ENCODE measurements at regions not wholly inside any gene's neighbourhood (a gene's known extent, or its start where the extent isn't known, plus 50 kb on each side); places are given as distances from the start of the nearest gene placed in this dataset.

DNA sequence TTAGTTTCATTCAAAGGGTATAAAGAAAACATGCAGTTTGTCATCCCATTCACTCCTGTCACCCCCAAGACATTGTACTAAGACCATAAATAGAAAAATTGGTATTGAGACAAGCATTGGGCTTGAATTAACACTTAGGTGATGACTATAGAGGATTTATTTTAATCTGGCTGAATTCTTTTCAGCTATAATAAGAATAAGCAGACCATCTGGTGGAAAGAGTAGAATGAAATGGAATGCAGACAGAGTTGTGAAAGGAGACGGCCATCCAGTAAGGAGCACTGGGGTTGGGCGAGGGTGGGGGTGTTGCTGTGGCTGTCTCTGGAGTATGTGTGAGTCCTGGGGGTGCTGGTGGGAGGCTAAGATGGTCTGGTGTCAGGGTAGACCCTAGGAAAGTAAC lies 125.0 kb upstream of the IVNS1ABP start:
- H3K4me3 ChIP-seq (ENCODE audit: low read depth, low read length) = no peak overlapping the region
- DNase-seq (ENCODE audit: low read depth) = peak; percentile 7
- TF ChIP-seq, protein P1, sequence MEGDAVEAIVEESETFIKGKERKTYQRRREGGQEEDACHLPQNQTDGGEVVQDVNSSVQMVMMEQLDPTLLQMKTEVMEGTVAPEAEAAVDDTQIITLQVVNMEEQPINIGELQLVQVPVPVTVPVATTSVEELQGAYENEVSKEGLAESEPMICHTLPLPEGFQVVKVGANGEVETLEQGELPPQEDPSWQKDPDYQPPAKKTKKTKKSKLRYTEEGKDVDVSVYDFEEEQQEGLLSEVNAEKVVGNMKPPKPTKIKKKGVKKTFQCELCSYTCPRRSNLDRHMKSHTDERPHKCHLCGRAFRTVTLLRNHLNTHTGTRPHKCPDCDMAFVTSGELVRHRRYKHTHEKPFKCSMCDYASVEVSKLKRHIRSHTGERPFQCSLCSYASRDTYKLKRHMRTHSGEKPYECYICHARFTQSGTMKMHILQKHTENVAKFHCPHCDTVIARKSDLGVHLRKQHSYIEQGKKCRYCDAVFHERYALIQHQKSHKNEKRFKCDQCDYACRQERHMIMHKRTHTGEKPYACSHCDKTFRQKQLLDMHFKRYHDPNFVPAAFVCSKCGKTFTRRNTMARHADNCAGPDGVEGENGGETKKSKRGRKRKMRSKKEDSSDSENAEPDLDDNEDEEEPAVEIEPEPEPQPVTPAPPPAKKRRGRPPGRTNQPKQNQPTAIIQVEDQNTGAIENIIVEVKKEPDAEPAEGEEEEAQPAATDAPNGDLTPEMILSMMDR (IDR thresholded peaks at IDR 0.05; ENCODE audit: insufficient read depth, low read depth, low read length) = no peak

DNA sequence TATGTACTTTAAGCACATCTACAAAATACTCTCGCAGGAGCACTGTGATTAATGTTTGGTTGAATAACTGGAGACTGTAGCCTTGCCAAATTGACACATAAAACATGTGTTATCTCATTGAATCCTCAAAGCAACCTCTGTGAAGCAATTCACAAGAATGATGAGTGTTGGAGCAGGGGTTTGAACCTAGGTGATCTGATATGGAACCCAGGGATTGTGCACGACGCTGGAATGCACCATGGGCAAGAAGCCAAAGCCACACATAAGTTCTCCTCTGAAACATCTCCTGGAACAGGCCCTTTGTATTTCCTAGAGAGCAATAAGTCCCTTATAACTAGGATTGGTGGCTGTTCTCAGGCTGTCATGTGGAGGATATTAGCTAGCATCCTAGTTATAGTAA lies 124.6 kb upstream of the IVNS1ABP start:
- TF ChIP-seq, protein P1 (IDR thresholded peaks at IDR 0.05; ENCODE audit: insufficient read depth, low read depth, low read length) = no peak
- DNase-seq (ENCODE audit: low read depth) = peak; percentile 50
- H3K4me3 ChIP-seq (ENCODE audit: low read depth, low read length) = no peak overlapping the region

DNA sequence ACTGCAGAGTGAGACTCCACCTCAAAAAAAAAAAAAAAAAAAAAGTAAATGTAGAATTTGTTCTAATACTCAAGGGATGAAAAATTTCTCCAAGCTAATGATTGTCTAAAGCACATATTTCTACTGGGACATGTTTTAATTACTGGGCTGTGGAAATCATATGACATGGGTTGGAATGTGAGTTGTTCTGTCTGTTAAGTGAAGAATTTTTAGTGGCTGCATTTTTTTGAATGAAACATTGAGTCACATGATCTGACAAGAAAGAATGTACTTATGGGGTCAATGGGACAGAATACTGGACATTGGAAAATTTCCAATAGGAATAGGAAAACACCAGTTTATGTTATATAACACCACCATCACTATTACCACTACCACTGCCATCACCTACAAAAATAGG lies 123.8 kb upstream of the IVNS1ABP start:
- DNase-seq (ENCODE audit: low read depth) = peak; percentile 38
- TF ChIP-seq, protein P1 (IDR thresholded peaks at IDR 0.05; ENCODE audit: insufficient read depth, low read depth, low read length) = no peak
- no peak overlapping the region for H3K4me3 ChIP-seq (ENCODE audit: low read depth, low read length)

DNA sequence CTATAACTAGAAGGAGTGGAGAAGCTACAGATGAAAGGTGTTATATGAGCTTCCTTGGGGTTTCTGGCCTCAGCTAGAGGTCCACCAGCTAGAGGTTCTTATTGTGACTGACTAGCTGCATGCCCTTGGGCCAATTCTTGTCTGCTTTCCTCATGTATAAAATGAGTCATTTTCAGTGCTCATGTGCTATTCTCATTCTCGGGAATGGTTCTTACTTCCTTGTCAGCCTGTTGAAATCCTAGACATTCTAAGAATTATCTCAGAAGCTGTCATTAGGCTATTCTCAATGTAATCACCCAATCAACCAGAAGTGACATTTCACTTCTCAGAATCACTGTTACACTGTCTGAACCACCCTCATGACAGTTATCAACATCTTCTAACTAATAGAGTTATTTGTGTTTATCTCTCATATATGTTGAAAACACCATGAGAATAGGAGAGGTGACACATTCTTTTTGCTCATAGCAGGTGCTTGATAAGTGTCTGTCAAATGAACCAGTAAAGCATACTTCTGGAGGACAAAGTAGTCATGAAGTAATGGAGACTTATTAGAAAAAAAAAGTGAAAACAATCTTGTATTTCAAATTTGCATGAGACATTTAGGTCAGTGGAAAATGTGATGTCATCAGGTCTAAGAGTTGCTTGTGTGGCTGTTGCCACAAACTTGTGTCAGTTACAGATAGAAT lies 122.8 kb upstream of the IVNS1ABP start:
- TF ChIP-seq, protein P1 (IDR thresholded peaks at IDR 0.05; ENCODE audit: insufficient read depth, low read depth, low read length) = no peak
- no peak overlapping the region for H3K4me3 ChIP-seq (ENCODE audit: low read depth, low read length)
- peak; percentile 60 for DNase-seq (ENCODE audit: low read depth)

DNA sequence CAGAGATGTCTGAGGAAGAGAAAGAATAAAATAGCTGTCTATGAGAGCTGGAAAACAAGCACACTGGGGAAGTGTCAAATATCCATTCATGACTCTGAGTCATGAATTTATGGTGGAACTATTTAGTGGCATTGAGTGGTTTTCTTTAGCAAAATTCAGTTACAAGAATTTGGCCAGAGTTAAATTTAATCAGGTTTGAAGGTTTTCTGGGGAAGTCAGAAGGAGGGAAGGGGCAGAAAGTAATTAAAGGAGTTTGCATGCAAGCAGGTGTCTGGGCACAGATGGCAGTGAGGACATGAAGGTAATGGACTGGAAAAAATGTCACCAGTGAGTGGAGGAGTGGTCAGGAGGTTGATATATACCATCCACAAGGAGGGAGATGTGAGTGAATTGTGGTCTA lies 121.9 kb upstream of the IVNS1ABP start:
- TF ChIP-seq, protein P1 (IDR thresholded peaks at IDR 0.05; ENCODE audit: insufficient read depth, low read depth, low read length) = no peak
- no peak overlapping the region for H3K4me3 ChIP-seq (ENCODE audit: low read depth, low read length)
- no peak for DNase-seq (ENCODE audit: low read depth)

DNA sequence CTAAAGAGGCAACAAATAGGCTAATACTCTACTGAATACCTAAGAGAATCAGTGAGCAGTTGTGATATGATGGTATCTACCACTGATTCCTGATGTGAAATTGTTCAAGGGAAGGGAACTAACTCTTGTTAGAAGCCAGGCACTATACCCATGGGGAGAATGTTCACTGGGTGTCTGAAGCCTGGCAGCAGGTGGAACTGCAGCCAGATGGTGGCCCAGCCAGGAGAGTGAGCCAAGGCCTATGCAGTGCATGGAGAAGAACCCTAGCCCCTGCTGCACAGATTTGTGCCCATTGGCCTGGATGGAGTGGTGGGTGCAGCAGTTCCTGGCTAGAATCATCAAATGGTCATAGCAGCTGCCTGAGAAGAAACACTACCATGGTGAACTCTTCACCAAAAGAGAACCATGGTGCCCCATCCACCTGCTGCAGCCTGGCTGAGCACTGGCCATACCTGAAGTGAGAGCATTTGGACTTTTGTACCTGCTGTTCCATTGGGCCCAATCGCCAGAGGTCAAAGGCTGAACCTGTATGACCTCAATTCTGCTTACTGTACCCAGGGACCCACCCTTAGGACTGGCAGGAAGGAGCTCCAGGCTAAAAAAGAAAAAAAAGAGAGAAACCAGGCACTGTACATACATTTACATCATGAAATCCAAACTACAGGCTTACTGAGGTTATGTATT lies 118.8 kb upstream of the IVNS1ABP start:
- TF ChIP-seq, protein P1 (IDR thresholded peaks at IDR 0.05; ENCODE audit: insufficient read depth, low read depth, low read length) = no peak
- DNase-seq (ENCODE audit: low read depth) = no peak

More for the DNA sequence above, 118.8 kb upstream of the IVNS1ABP start:
- no peak overlapping the region for H3K4me3 ChIP-seq (ENCODE audit: low read depth, low read length)
